Large intestine (tissue), 3 donors: ENCODE measurements at regions not wholly inside any gene's neighbourhood (a gene's known extent, or its start where the extent isn't known, plus 50 kb on each side); places are given as distances from the start of the nearest gene placed in this dataset.
"Not testable (repeated sequence)": the region's sequence is repeated elsewhere in the genome, so short reads cannot be mapped to it uniquely, and the experiment has no call there.

Experiments
- DNase-seq, 2 donors: peaks; one replicate each; pipeline versions ENCODE4 v3.0.0 to v3.0.0-alpha.2; 2013
- H3K27ac ChIP-seq: one replicate; pipeline ENCODE4 v1.5.1; 2013; ENCODE audit warnings: low read length
- H3K27me3 ChIP-seq: 2 replicates; pipeline ENCODE4 v1.6.1; 2013; ENCODE audit warnings: low read length; ENCODE audit not compliant: control insufficient read depth, insufficient read depth
- H3K36me3 ChIP-seq: 2 replicates; pipeline ENCODE4 v1.6.1; 2013; ENCODE audit warnings: low read length; ENCODE audit not compliant: control insufficient read depth, insufficient read depth
- H3K4me1 ChIP-seq: one replicate; pipeline ENCODE4 v1.6.1; 2013; ENCODE audit warnings: low read length; ENCODE audit not compliant: control insufficient read depth, insufficient read depth
- H3K4me3 ChIP-seq: one replicate; pipeline ENCODE4 v1.5.1; 2013; ENCODE audit warnings: low read length
- H3K9me3 ChIP-seq: one replicate; pipeline ENCODE4 v1.6.1; 2013; ENCODE audit warnings: mild to moderate bottlenecking, low read depth, low read length, moderate library complexity; ENCODE audit not compliant: control insufficient read depth
- WGBS: methylation state at CpG from one replicate; pipeline ENCODE4 v1.1.5; 2013; ENCODE audit warnings: low lambda C conversion rate; ENCODE audit not compliant: insufficient coverage; 5-methylcytosine and 5-hydroxymethylcytosine counted together

DNA sequence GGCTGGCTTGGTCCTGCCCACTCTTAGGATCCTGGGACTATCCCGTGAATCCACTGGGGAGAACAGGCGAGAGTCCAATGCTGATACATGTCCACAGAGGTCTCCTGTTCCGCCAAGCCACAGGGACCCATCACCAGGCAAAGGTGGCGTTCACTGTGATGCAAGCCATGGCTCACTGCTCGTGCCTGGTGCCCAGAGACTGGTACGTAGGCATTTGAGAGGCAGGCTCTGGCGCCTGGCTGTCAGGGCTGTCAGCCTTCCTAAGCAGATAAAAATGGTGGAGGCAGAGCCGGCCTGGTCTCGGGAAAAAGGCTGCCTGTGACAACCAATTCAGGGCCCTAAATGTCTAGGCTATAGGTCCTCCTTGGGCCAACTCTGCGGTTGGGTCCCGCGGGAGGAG, 2329.0 kb downstream of the TP53TG3F start:
- Histone ChIP-seq H3K4me3 (no peak overlapping the region), H3K9me3 (peaks cover 2% of the 10 kb centered on the region), H3K27ac (no peak overlapping the region), H3K27me3 (no peaks in the 10 kb centered on the region), H3K4me1 (no peaks in the 10 kb centered on the region), H3K36me3 (no peaks in the 10 kb centered on the region)
- no peak for DNase-seq
- no CpG with 5 or more reads among the region's 12 CpGs for WGBS

GRCh38 chr16:35792516-35793285, 2333.3 kb downstream of the TP53TG3F start:
- H3K4me3 ChIP-seq = no peak overlapping the region
- H3K27ac ChIP-seq = no peak overlapping the region
- H3K27me3 ChIP-seq = no peaks in the 10 kb centered on the region
- no CpG with 5 or more reads among the region's 25 CpGs for WGBS
- no peak for DNase-seq
- no peaks in the 10 kb centered on the region for H3K36me3 ChIP-seq
- no peaks in the 10 kb centered on the region for H3K4me1 ChIP-seq
- peaks cover 6% of the 10 kb centered on the region for H3K9me3 ChIP-seq

DNA sequence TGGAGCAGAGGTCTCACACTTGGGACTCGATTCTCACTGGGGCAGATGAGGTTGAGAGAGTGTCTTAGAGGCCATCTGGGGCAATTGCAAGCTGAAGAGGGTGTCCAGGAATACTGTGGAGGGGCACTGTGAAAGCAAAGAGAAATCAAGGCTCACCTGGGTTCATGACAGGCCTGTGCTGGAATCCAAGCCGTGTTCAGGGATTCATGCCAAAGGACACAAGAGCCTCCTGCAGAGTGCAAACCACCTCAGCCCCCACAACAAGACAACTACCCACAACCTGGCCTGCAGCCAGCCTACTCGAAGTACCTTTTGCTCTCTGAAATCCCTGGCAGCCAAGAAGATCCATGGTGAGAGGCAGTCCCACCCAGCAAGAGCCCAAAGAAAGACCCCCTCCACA, 2334.2 kb downstream of the TP53TG3F start:
- WGBS = no CpG with 5 or more reads among the region's 3 CpGs
- Histone ChIP-seq H3K4me1 (no peaks in the 10 kb centered on the region), H3K27me3 (no peaks in the 10 kb centered on the region), H3K4me3 (no peak overlapping the region), H3K36me3 (no peaks in the 10 kb centered on the region), H3K27ac (no peak overlapping the region), H3K9me3 (peaks cover 6% of the 10 kb centered on the region)
- DNase-seq = no peak

GRCh38 chr16:35794896-35795295, 2335.5 kb downstream of the TP53TG3F start:
- DNase-seq = no peak
- WGBS = 100% methylated on average over 1 of the region's 6 CpGs
- H3K4me1 ChIP-seq = no peaks in the 10 kb centered on the region
- H3K27ac ChIP-seq = no peak overlapping the region
- H3K27me3 ChIP-seq = no peaks in the 10 kb centered on the region
- H3K9me3 ChIP-seq = peaks cover 6% of the 10 kb centered on the region
- H3K36me3 ChIP-seq = no peaks in the 10 kb centered on the region
- no peak overlapping the region for H3K4me3 ChIP-seq

DNA sequence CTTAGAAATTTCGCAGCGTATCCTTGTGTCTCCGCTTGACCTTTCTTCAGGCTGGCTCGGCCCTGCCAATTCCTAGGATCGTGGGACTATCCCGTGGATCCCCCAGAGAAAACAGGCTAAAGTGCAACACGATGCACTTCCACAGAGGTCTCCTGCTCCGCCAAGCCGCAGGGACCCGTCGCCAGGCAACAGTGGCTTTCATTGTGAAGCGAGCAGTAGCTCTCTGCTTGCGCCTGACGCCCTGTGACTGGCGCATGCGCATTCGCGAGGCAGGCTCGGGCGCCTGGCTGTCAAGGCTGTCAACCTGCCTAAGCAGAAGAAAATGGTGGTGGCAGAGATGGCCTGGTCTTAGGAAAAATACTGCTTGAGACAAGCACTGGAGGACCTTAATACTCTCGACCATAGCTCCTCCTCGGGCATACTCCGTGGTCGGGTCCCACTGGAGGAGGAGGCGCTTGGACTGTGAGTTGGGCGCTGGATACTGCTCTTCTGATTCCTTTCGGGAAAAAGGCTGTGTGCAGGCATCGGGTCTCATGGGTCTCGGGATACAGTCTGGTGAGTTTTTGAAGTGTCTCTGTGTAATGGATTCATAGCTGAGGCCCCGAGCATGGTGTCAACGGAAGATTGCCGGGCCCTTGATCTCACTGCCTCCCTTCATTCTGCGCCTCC, 2336.1 kb downstream of the TP53TG3F start:
- H3K4me3 ChIP-seq = no peak overlapping the region
- DNase-seq = no peak
- H3K9me3 ChIP-seq = peaks cover 6% of the 10 kb centered on the region
- WGBS = no CpG with 5 or more reads among the region's 33 CpGs
- H3K27ac ChIP-seq = no peak overlapping the region
- no peaks in the 10 kb centered on the region for H3K27me3 ChIP-seq
- H3K4me1 ChIP-seq = no peaks in the 10 kb centered on the region
- no peaks in the 10 kb centered on the region for H3K36me3 ChIP-seq

GRCh38 chr16:35797811-35798210, 2338.4 kb downstream of the TP53TG3F start:
- no peaks in the 10 kb centered on the region for H3K4me1 ChIP-seq
- peaks cover 6% of the 10 kb centered on the region for H3K9me3 ChIP-seq
- no peak overlapping the region for H3K27ac ChIP-seq
- no peaks in the 10 kb centered on the region for H3K36me3 ChIP-seq
- H3K4me3 ChIP-seq = no peak overlapping the region
- H3K27me3 ChIP-seq = no peaks in the 10 kb centered on the region
- no peak for DNase-seq
- no CpG with 5 or more reads among the region's 3 CpGs for WGBS

- no peaks in the 10 kb centered on the region for H3K27me3 ChIP-seq
- H3K9me3 ChIP-seq = peaks cover 4% of the 10 kb centered on the region
- no peak overlapping the region for H3K27ac ChIP-seq
- H3K4me3 ChIP-seq = no peak overlapping the region
- no CpG with 5 or more reads among the region's 11 CpGs for WGBS
- DNase-seq = no peak
- no peaks in the 10 kb centered on the region for H3K36me3 ChIP-seq
- no peaks in the 10 kb centered on the region for H3K4me1 ChIP-seq
Observed at GRCh38 chr16:35798885-35799426, 2339.5 kb downstream of the TP53TG3F start.

DNA sequence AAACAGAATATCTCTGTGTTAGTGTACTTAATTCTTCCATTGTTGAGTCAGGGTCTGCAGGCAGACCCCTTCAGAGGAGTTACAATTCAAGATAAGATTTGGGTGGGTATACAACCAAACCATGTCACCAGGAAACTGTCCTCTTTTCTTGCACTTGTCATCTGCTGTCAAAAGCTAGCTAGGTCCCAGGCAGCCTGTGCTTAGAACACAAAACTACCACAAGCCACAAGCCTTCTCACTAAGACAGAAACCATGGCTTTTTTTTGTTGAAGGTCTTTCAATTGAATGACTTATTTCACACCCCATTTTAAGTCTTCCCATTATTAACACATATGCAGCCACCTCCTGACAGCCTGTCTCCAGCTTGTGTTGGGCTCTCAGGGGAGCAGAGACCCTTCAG, 2345.1 kb downstream of the TP53TG3F start:
- H3K27ac ChIP-seq, H3K4me1 ChIP-seq, DNase-seq, H3K27me3 ChIP-seq, H3K4me3 ChIP-seq, H3K9me3 ChIP-seq, H3K36me3 ChIP-seq: not testable (repeated sequence)

DNA sequence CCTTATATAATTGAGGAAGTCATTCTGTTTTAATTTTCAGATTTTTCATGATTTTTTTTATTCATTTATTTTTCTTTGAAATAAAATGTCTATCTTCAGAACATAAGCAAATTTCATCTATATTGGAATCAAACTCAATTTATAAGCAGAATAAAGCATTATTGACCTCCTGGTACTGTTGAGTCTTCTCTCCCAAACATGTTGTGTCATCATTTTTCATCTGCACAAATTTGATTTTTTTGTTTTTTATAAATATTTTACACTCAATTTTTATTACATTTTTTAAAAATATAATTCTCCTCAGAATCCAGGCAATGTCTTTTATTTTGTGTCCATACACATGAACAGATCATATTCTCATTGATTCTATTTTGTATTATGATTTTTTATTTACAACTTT, 2363.9 kb downstream of the TP53TG3F start:
- no peaks in the 10 kb centered on the region for H3K36me3 ChIP-seq
- H3K27ac ChIP-seq = no peak overlapping the region
- no peaks in the 10 kb centered on the region for H3K9me3 ChIP-seq
- H3K27me3 ChIP-seq = no peaks in the 10 kb centered on the region
- H3K4me1 ChIP-seq = no peaks in the 10 kb centered on the region
- DNase-seq = no peak
- no peak overlapping the region for H3K4me3 ChIP-seq

- Histone ChIP-seq H3K9me3 (no peaks in the 10 kb centered on the region), H3K4me3 (no peak overlapping the region), H3K4me1 (no peaks in the 10 kb centered on the region), H3K27ac (no peak overlapping the region), H3K36me3 (no peaks in the 10 kb centered on the region), H3K27me3 (no peaks in the 10 kb centered on the region)
- no peak for DNase-seq
- 60% methylated on average over 1 of the region's 3 CpGs for WGBS
Observed at GRCh38 chr16:35841632-35842031, 2382.2 kb downstream of the TP53TG3F start.

GRCh38 chr16:35862242-35862641, 2402.8 kb downstream of the TP53TG3F start:
- Histone ChIP-seq H3K4me1 (no peaks in the 10 kb centered on the region), H3K9me3 (no peaks in the 10 kb centered on the region), H3K4me3 (no peak overlapping the region), H3K36me3 (no peaks in the 10 kb centered on the region), H3K27ac (no peak overlapping the region), H3K27me3 (no peaks in the 10 kb centered on the region)
- DNase-seq = no peak
